Prostate gland (tissue), 2 donors: ENCODE measurements at regions not wholly inside any gene's neighbourhood (a gene's known extent, or its start where the extent isn't known, plus 50 kb on each side); places are given as distances from the start of the nearest gene placed in this dataset.

Experiments used
- DNase-seq: peaks from one replicate; pipeline ENCODE4 v3.0.0-alpha.2; 2019; ENCODE audit warnings: low spot score
- H3K27ac ChIP-seq, 2 donors: fragments of 200-600 bp; sonication (generic); 2 replicates each; pipeline ENCODE4 v1.5.1; 2017 to 2019
- H3K27me3 ChIP-seq: fragments of 200-600 bp; sonication (generic); replicated peaks from 2 replicates; pipeline ENCODE4 v1.5.1; 2019; ENCODE audit not compliant: insufficient read depth
- H3K36me3 ChIP-seq, 2 donors: fragments of 200-600 bp; sonication (generic); 1 replicate in 1 of 2; 2 replicates in 1 of 2; pipeline versions ENCODE4 v1.5.1 to v1.8.1; 2017 to 2019
- H3K4me1 ChIP-seq: fragments of 200-600 bp; sonication (generic); replicated peaks from 2 replicates; pipeline ENCODE4 v1.5.1; 2019
- H3K4me3 ChIP-seq, 2 donors: fragments of 200-600 bp; sonication (generic); 2 replicates each; pipeline ENCODE4 v1.5.1; 2017 to 2019
- H3K9me3 ChIP-seq: fragments of 200-600 bp; sonication (generic); 2 replicates; pipeline ENCODE4 v1.5.1; 2017
- POLR2A ChIP-seq: fragments of 450-650 bp; IDR thresholded peaks from one replicate; pipeline ENCODE4 v1.6.1; 2016; ENCODE audit warnings: antibody characterized with exemption, mild to moderate bottlenecking
- POLR2AphosphoS5 ChIP-seq: sonication (generic); formaldehyde crosslinking; IDR thresholded peaks from one replicate; pipeline ENCODE4 v1.6.1; 2017; ENCODE audit warnings: antibody characterized with exemption
- WGBS: methylation state at CpG from one replicate; pipeline ENCODE4 v1.1.5; 2018; 5-methylcytosine and 5-hydroxymethylcytosine counted together
- intact Hi-C: fragments of 100-400 bp; cut with DNase I; formaldehyde crosslinking; loops from one replicate; pipeline ENCODE4 v1.14.2; 2022
- TF ChIP-seq, protein P1 (sequence below), 4 experiments: fragments of 200-600 bp in 2 of 4; fragments of 450-650 bp in 2 of 4; sonication (generic) in 2 of 4; IDR thresholded peaks; 1 replicate in 3 of 4; 2 replicates in 1 of 4; pipeline ENCODE4 v1.5.1; 2016 to 2019; ENCODE audit warnings: antibody characterized with exemption in 4 of 4, mild to moderate bottlenecking in 2 of 4, moderate library complexity in 2 of 4

DNA sequence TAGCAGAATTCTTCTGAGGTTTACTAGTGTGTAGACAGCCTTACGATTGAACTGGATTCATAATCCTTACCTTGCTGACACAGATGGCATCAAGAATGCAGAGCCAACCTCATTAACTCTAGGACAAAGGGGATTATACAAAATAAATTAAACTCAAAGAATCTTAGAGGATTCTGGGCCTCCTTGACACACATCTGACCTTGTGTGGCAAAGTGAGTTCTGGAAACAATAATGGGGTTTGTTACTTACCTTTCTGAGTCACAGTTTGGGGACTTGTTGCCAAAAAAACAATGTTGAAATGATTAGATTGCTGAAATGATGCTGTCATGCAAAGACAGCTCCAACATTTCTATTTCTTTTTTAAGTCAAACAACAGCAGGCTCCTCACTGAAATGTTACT is 179.1 kb upstream of the ISX start:
- WGBS, result 39% methylated on average over 1 of the region's 1 CpG
- TF ChIP-seq, protein P1, sequence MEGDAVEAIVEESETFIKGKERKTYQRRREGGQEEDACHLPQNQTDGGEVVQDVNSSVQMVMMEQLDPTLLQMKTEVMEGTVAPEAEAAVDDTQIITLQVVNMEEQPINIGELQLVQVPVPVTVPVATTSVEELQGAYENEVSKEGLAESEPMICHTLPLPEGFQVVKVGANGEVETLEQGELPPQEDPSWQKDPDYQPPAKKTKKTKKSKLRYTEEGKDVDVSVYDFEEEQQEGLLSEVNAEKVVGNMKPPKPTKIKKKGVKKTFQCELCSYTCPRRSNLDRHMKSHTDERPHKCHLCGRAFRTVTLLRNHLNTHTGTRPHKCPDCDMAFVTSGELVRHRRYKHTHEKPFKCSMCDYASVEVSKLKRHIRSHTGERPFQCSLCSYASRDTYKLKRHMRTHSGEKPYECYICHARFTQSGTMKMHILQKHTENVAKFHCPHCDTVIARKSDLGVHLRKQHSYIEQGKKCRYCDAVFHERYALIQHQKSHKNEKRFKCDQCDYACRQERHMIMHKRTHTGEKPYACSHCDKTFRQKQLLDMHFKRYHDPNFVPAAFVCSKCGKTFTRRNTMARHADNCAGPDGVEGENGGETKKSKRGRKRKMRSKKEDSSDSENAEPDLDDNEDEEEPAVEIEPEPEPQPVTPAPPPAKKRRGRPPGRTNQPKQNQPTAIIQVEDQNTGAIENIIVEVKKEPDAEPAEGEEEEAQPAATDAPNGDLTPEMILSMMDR (IDR thresholded peaks at IDR 0.05), result no peak
- TF ChIP-seq POLR2A, result no peak
- TF ChIP-seq POLR2AphosphoS5, result no peak
- H3K9me3 ChIP-seq, result no peaks in the 10 kb centered on the region
- H3K36me3 ChIP-seq, result no peaks in the 10 kb centered on the region
- intact Hi-C loops, result no loop called here
- no peak for DNase-seq
- peaks cover 2% of the 10 kb centered on the region for H3K27me3 ChIP-seq
- H3K4me3 ChIP-seq, result no peak overlapping the region
- H3K4me1 ChIP-seq, result no peaks in the 10 kb centered on the region
- no peak overlapping the region for H3K27ac ChIP-seq

- Histone ChIP-seq H3K36me3 (no peaks in the 10 kb centered on the region), H3K27ac (no peak overlapping the region), H3K9me3 (no peaks in the 10 kb centered on the region), H3K4me1 (no peaks in the 10 kb centered on the region), H3K27me3 (no peaks in the 10 kb centered on the region), H3K4me3 (no peak overlapping the region)
- intact Hi-C loops, result no loop called here
- WGBS, result 39% methylated on average over 1 of the region's 1 CpG
- DNase-seq, result no peak
- TF ChIP-seq POLR2A, result no peak
- TF ChIP-seq, protein P1 (IDR thresholded peaks at IDR 0.05), result no peak
- TF ChIP-seq POLR2AphosphoS5, result no peak
These were observed 168.8 kb upstream of the ISX start for GRCh38 chr22:34897126-34897525.

DNA sequence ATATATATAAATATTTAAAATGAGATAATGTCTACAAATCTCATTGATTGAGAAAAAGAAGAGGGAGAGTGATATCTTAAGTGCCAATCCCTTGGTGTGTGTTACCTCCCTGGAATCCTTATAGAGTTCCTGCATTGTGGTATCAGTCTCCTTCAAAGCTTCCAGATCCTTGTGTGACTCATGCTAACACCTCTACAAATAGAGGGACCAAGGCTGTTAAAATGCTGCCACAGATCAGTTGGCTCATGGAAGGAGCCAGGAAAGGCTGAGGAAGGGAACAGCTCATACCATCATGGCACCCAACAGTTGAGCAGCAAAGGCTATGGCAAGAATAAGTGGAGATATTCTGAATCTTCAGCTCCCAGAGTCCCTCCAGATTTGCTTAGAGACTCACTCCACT is 163.6 kb upstream of the ISX start:
- intact Hi-C loops, result no loop called here
- no peak overlapping the region for H3K27ac ChIP-seq
- DNase-seq, result no peak
- H3K9me3 ChIP-seq, result no peaks in the 10 kb centered on the region
- H3K36me3 ChIP-seq, result no peaks in the 10 kb centered on the region
- H3K4me3 ChIP-seq, result no peak overlapping the region
- no peaks in the 10 kb centered on the region for H3K27me3 ChIP-seq
- H3K4me1 ChIP-seq, result no peaks in the 10 kb centered on the region
- TF ChIP-seq POLR2A, result no peak
- TF ChIP-seq POLR2AphosphoS5, result no peak
- TF ChIP-seq, protein P1 (IDR thresholded peaks at IDR 0.05), result no peak

DNA sequence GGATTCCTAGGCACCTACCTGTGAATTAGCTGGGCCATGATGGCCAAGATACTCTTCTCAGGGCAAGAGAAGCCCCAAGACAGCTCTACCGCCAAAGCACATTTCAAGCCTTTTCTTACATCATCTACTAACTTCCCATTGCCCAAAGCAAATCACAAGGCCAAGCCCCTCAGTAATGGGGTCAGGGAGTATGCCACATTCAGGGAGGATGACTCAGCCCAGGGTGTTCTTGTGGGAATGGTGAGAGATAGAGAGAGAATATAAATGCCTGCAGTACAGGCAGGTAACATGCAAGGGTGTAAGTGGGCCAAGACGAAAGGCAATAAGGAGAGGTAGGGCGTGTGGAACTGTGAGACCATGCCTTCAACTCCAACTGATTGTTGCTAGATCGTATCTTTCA is 162.5 kb upstream of the ISX start:
- intact Hi-C loops, result no loop called here
- WGBS, result 98% methylated on average over 4 of the region's 4 CpGs

GRCh38 chr22:34904486-34904885 is 161.5 kb upstream of the ISX start:
- no peaks in the 10 kb centered on the region for H3K36me3 ChIP-seq
- no peak for DNase-seq
- WGBS, result 100% methylated on average over 1 of the region's 1 CpG
- intact Hi-C loops, result no loop called here
- no peaks in the 10 kb centered on the region for H3K9me3 ChIP-seq
- H3K4me1 ChIP-seq, result no peaks in the 10 kb centered on the region
- no peaks in the 10 kb centered on the region for H3K27me3 ChIP-seq
- no peak overlapping the region for H3K27ac ChIP-seq
- no peak overlapping the region for H3K4me3 ChIP-seq
- no peak for TF ChIP-seq POLR2AphosphoS5
- TF ChIP-seq, protein P1 (IDR thresholded peaks at IDR 0.05), result no peak
- TF ChIP-seq POLR2A, result no peak

More for the DNA sequence above, 162.5 kb upstream of the ISX start:
- Histone ChIP-seq H3K4me1 (no peaks in the 10 kb centered on the region), H3K27me3 (no peaks in the 10 kb centered on the region), H3K27ac (no peak overlapping the region), H3K4me3 (no peak overlapping the region), H3K36me3 (no peaks in the 10 kb centered on the region), H3K9me3 (no peaks in the 10 kb centered on the region)
- no peak for DNase-seq
- TF ChIP-seq POLR2AphosphoS5 (no peak), POLR2A (no peak)
- TF ChIP-seq, protein P1 (IDR thresholded peaks at IDR 0.05), result no peak
